ENCODE measurements at regions not wholly inside any gene's neighbourhood (a gene's known extent, or its start where the extent isn't known, plus 50 kb on each side); places are given as distances from the start of the nearest gene placed in this dataset.
"Not testable (repeated sequence)": the region's sequence is repeated elsewhere in the genome, so short reads cannot be mapped to it uniquely, and the experiment has no call there.

GRCh38 chr5:99043257-99043656 is 114.5 kb upstream of the CHD1 start:
- H3K9me3 ChIP-seq (ENCODE audit: control insufficient read depth in 1 of 2, low read length in 2 of 2); intact Hi-C loops (cut with micrococcal nuclease); H3K4me3 ChIP-seq (ENCODE audit: low read length in 2 of 2); H3K27ac ChIP-seq (ENCODE audit: low read depth, low read length); H3K27me3 Mint-ChIP-seq; H3K27me3 ChIP-seq (ENCODE audit: insufficient read depth, low read length); H3K4me3 Mint-ChIP-seq; DNase-seq; H3K36me3 ChIP-seq (ENCODE audit: insufficient read depth, low read length): not testable (repeated sequence)
- Mint-ChIP-seq H3K4me1 (peaks cover 13 to 45% (median 25%) of the 10 kb centered on the region in 4 donors), H3K9me3 (peaks cover 2 to 54% (median 46%) of the 10 kb centered on the region in 8 donors), H3K36me3 (peaks cover 36 to 42% of the 10 kb centered on the region in 2 donors), H3K27ac (peak overlapping the region in 2 of 7 donors; percentile 51 to 77)
- POLR2A ChIA-PET (ENCODE audit: partially characterized antibody), result interaction anchor here (3.5 to 5.2 kb wide), 2 partner anchors 10 to 115 kb away, joined by 22 to 50 read pairs; partner anchors contain the start of gene CHD1
- H3K4me1 ChIP-seq (ENCODE audit: insufficient read depth, low read length), result peaks cover 26% of the 10 kb centered on the region
- CTCF ChIA-PET (ENCODE audit: partially characterized antibody), result interaction anchor here (1.0 kb wide), 1 partner anchor 16 kb away, joined by 3 read pairs; no protein-coding TSS in a partner anchor

GRCh38 chr5:99037668-99038067 is 108.9 kb upstream of the CHD1 start:
- Histone ChIP-seq H3K36me3 (ENCODE audit: insufficient read depth, low read length) (no peaks in the 10 kb centered on the region), H3K4me3 (ENCODE audit: low read length in 2 of 2) (peak overlapping the region; percentile 3 to 52), H3K9me3 (ENCODE audit: control insufficient read depth in 1 of 2, low read length in 2 of 2) (peaks cover 0 to 6% of the 10 kb centered on the region in 2 donors), H3K27me3 (ENCODE audit: insufficient read depth, low read length) (no peaks in the 10 kb centered on the region), H3K4me1 (ENCODE audit: insufficient read depth, low read length) (peaks cover 62% of the 10 kb centered on the region), H3K27ac (ENCODE audit: low read depth, low read length) (peak overlapping the region; percentile 48)
- ChIA-PET POLR2A (ENCODE audit: partially characterized antibody) (interaction anchor here (1.1 to 5.6 kb wide), 11 partner anchors 8 to 133 kb away, joined by 4 to 144 read pairs (median 7); partner anchors contain the start of gene CHD1), CTCF (ENCODE audit: partially characterized antibody) (interaction anchor here (0.9 to 2.4 kb wide), 5 partner anchors 9 to 126 kb away, joined by 3 to 12 read pairs (median 5); partner anchors contain the start of gene CHD1)
- peaks cover 48 to 82% (median 61%) of the 10 kb centered on the region in 4 donors for H3K4me1 Mint-ChIP-seq
- peak overlapping the region; percentile 83 to 93 (median 89) for H3K27ac Mint-ChIP-seq
- peaks cover 2 to 72% (median 58%) of the 10 kb centered on the region in 8 donors for H3K9me3 Mint-ChIP-seq
- peaks cover 49 to 53% of the 10 kb centered on the region in 2 donors for H3K36me3 Mint-ChIP-seq
- intact Hi-C loops (cut with micrococcal nuclease), result loop anchor here (1.0 to 10.0 kb wide), 2 partner anchors 108 to 1853 kb away; partner anchors contain the start of genes CHD1 and RIOK2
- H3K27me3 Mint-ChIP-seq, result no peaks in the 10 kb centered on the region
- DNase-seq, result peak; percentile 78 to 85 (median 81)
- peak overlapping the region; percentile 34 to 83 (median 64) for H3K4me3 Mint-ChIP-seq

- DNase-seq, result no peak
- H3K27me3 Mint-ChIP-seq, result no peaks in the 10 kb centered on the region
- Histone ChIP-seq H3K4me3 (ENCODE audit: low read length in 2 of 2) (no peak overlapping the region), H3K27ac (ENCODE audit: low read depth, low read length) (no peak overlapping the region), H3K4me1 (ENCODE audit: insufficient read depth, low read length) (peaks cover 80% of the 10 kb centered on the region), H3K27me3 (ENCODE audit: insufficient read depth, low read length) (no peaks in the 10 kb centered on the region), H3K9me3 (ENCODE audit: control insufficient read depth in 1 of 2, low read length in 2 of 2) (no peaks in the 10 kb centered on the region), H3K36me3 (ENCODE audit: insufficient read depth, low read length) (no peaks in the 10 kb centered on the region)
- H3K4me3 Mint-ChIP-seq, result peak overlapping the region in 2 of 8 donors; percentile 21 to 60
- H3K4me1 Mint-ChIP-seq, result peaks cover 58 to 88% (median 73%) of the 10 kb centered on the region in 4 donors
- CTCF ChIA-PET (ENCODE audit: partially characterized antibody), result interaction anchor here (0.9 kb wide), 1 partner anchor 131 kb away, joined by 3 read pairs; no protein-coding TSS in a partner anchor
- intact Hi-C loops (cut with micrococcal nuclease), result loop anchor here (2.0 to 10.0 kb wide), 2 partner anchors 15 to 1851 kb away; partner anchors contain the start of gene RIOK2
- POLR2A ChIA-PET (ENCODE audit: partially characterized antibody), result interaction anchor here (0.9 to 5.6 kb wide), 3 partner anchors 28 to 107 kb away, joined by 4 to 144 read pairs (median 4); partner anchors contain the start of gene CHD1
- H3K9me3 Mint-ChIP-seq, result peaks cover 2 to 55% (median 41%) of the 10 kb centered on the region in 8 donors
- peak overlapping the region in 3 of 7 donors; percentile 4 to 39 (median 26) for H3K27ac Mint-ChIP-seq
- peaks cover 33 to 40% of the 10 kb centered on the region in 2 donors for H3K36me3 Mint-ChIP-seq
Observed at GRCh38 chr5:99035942-99036341, 107.1 kb upstream of the CHD1 start.

GRCh38 chr5:99034336-99034735 is 105.5 kb upstream of the CHD1 start:
- CTCF ChIA-PET (ENCODE audit: partially characterized antibody), result interaction anchor here (0.7 kb wide), 1 partner anchor 27 kb away, joined by 3 read pairs; no protein-coding TSS in a partner anchor
- POLR2A ChIA-PET (ENCODE audit: partially characterized antibody), result interaction anchor here (3.9 to 4.4 kb wide), 2 partner anchors 10 to 105 kb away, joined by 22 to 61 read pairs; partner anchors contain the start of gene CHD1
- Mint-ChIP-seq H3K4me1 (peaks cover 65 to 87% (median 75%) of the 10 kb centered on the region in 4 donors), H3K27ac (peak overlapping the region; percentile 81 to 99 (median 95)), H3K27me3 (no peaks in the 10 kb centered on the region), H3K9me3 (peaks cover 0 to 39% (median 25%) of the 10 kb centered on the region in 8 donors), H3K36me3 (peaks cover 18 to 30% of the 10 kb centered on the region in 2 donors), H3K4me3 (peak overlapping the region in 6 of 8 donors; percentile 57 to 81 (median 72))
- no peaks in the 10 kb centered on the region for H3K9me3 ChIP-seq (ENCODE audit: control insufficient read depth in 1 of 2, low read length in 2 of 2)
- H3K27ac ChIP-seq (ENCODE audit: low read depth, low read length), result no peak overlapping the region
- no peaks in the 10 kb centered on the region for H3K36me3 ChIP-seq (ENCODE audit: insufficient read depth, low read length)
- intact Hi-C loops (cut with micrococcal nuclease), result loop anchor here (2.0 to 10.0 kb wide), 3 partner anchors 14 to 1868 kb away; partner anchors contain the start of genes RIOK2 and ST8SIA4
- DNase-seq, result no peak
- peaks cover 82% of the 10 kb centered on the region for H3K4me1 ChIP-seq (ENCODE audit: insufficient read depth, low read length)
- H3K4me3 ChIP-seq (ENCODE audit: low read length in 2 of 2), result no peak overlapping the region
- H3K27me3 ChIP-seq (ENCODE audit: insufficient read depth, low read length), result no peaks in the 10 kb centered on the region

DNA sequence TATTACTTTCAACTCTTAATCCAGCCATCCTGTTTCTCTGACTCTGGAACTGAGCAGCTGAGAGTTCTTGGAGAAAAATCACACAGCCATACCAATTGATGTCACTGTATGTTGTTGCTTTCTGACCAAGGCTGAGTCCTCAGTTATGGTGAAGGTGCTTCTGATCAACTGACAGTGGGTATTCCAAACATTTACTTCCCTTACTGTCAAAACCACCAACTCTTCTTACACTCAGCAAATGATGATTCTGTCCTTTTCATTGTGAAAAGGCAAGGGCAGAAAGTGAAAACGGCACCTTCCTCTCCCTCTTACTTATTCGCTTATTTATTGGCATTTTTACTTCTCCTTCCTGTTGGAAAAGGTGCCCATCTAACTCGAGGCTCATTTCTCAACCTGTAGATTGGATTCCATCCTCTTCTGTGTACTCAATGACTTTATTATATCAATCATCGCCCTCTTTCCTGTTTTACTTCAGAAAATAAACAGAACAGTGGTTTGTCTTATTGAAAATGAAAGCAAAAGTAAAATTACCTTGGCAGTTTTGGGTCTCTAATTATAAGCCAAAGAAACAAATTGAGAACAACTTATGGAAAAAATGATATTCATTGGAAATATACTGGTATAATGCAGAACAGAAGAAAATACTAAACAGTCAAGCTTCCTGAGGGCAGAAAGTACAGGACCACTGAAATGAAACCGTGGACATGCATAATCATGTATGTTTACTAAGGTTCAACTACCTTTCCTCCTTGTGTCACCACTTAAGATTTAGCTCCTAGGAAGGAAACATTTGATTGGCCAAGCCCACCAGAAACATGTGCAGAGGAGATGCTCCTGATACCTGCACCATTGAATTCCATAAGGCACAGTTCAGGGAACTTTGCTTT is 104.5 kb upstream of the CHD1 start:
- intact Hi-C loops (cut with micrococcal nuclease), result loop anchor here (1.0 to 10.0 kb wide), 4 partner anchors 104 to 1869 kb away; partner anchors contain the start of genes CHD1, RIOK2 and ST8SIA4
- H3K9me3 ChIP-seq (ENCODE audit: control insufficient read depth in 1 of 2, low read length in 2 of 2), result no peaks in the 10 kb centered on the region
- Mint-ChIP-seq H3K9me3 (peaks cover 0 to 28% (median 15%) of the 10 kb centered on the region in 8 donors), H3K27ac (peak overlapping the region; percentile 90 to 99 (median 98)), H3K4me3 (peak overlapping the region; percentile 82 to 92 (median 88)), H3K36me3 (peaks cover 7 to 20% of the 10 kb centered on the region in 2 donors), H3K27me3 (no peaks in the 10 kb centered on the region), H3K4me1 (peaks cover 60 to 89% (median 71%) of the 10 kb centered on the region in 4 donors)
- peak in 4 of 5 donors; percentile 39 to 53 (median 46) for DNase-seq
- H3K4me1 ChIP-seq (ENCODE audit: insufficient read depth, low read length), result peaks cover 71% of the 10 kb centered on the region
- H3K27me3 ChIP-seq (ENCODE audit: insufficient read depth, low read length), result no peaks in the 10 kb centered on the region
- CTCF ChIA-PET (ENCODE audit: partially characterized antibody), result interaction anchor here (0.6 to 3.1 kb wide), 10 partner anchors 9 to 131 kb away, joined by 3 to 37 read pairs (median 4); no protein-coding TSS in a partner anchor
- H3K36me3 ChIP-seq (ENCODE audit: insufficient read depth, low read length), result no peaks in the 10 kb centered on the region
- H3K27ac ChIP-seq (ENCODE audit: low read depth, low read length), result peak overlapping the region; percentile 71
- POLR2A ChIA-PET (ENCODE audit: partially characterized antibody), result interaction anchor here (0.7 to 4.4 kb wide), 15 partner anchors 11 to 1869 kb away, joined by 3 to 61 read pairs (median 4); partner anchors contain the start of genes CHD1 and RIOK2
- H3K4me3 ChIP-seq (ENCODE audit: low read length in 2 of 2), result peak overlapping the region; percentile 31 to 33

DNA sequence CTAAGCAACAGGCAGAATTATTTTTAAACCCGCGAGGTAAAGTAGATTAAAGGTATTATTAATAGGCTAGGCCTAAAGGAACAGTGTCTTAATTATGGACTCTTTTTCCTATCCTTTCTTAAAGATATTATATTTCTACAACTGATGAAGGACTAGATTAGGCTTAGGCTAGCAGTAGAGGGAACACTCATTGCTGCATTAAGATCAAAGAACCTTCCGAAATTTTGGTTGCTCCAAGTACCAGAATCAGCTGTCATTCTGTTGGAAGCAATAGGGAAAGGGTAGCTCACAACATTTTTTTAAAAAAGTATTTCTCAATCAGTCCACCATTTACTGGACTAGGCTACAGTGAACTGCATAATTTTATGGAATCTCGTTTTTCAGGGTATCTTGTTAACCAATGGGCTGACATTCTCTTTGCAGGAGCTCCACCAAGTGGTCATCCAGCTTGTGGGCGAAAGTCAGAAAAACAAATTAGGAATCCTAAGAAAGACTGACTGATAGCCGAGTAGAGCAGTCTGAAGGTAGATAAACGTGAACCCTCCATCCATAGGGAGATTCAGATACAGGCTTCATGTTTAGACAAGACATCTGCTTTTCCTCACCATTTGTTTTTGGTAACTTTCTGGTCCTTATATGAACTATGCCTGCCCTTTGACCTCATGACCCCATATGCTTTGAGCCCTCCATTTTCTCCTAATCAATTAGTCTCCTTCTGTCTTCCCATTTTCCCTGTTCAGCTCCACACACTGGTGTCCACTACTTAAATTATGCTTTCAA is 103.6 kb upstream of the CHD1 start:
- DNase-seq, result peak in 3 of 5 donors; percentile 18 to 21 (median 19)
- Mint-ChIP-seq H3K27ac (peak overlapping the region; percentile 90 to 99 (median 98)), H3K4me3 (peak overlapping the region; percentile 82 to 92 (median 88)), H3K36me3 (peaks cover 4 to 15% of the 10 kb centered on the region in 2 donors), H3K4me1 (peaks cover 58 to 89% (median 71%) of the 10 kb centered on the region in 4 donors), H3K9me3 (peaks cover 0 to 21% (median 11%) of the 10 kb centered on the region in 8 donors), H3K27me3 (no peaks in the 10 kb centered on the region)
- Histone ChIP-seq H3K27me3 (ENCODE audit: insufficient read depth, low read length) (no peaks in the 10 kb centered on the region), H3K4me3 (ENCODE audit: low read length in 2 of 2) (peak overlapping the region in 1 of 2 donors; percentile 33), H3K4me1 (ENCODE audit: insufficient read depth, low read length) (peaks cover 69% of the 10 kb centered on the region), H3K9me3 (ENCODE audit: control insufficient read depth in 1 of 2, low read length in 2 of 2) (no peaks in the 10 kb centered on the region), H3K27ac (ENCODE audit: low read depth, low read length) (peak overlapping the region; percentile 71), H3K36me3 (ENCODE audit: insufficient read depth, low read length) (no peaks in the 10 kb centered on the region)
- POLR2A ChIA-PET (ENCODE audit: partially characterized antibody), result interaction anchor here (0.7 to 4.4 kb wide), 16 partner anchors 12 to 1849 kb away, joined by 3 to 61 read pairs (median 4); partner anchors contain the start of genes CHD1 and RIOK2
- intact Hi-C loops (cut with micrococcal nuclease), result loop anchor here (1.0 to 10.0 kb wide), 6 partner anchors 28 to 1870 kb away; partner anchors contain the start of genes CHD1, RIOK2 and ST8SIA4
- CTCF ChIA-PET (ENCODE audit: partially characterized antibody), result interaction anchor here (0.6 to 3.1 kb wide), 14 partner anchors 9 to 130 kb away, joined by 3 to 37 read pairs (median 4); no protein-coding TSS in a partner anchor
